ENCODE measurements at regions not wholly inside any gene's neighbourhood (a gene's known extent, or its start where the extent isn't known, plus 50 kb on each side); places are given as distances from the start of the nearest gene placed in this dataset.

DNA sequence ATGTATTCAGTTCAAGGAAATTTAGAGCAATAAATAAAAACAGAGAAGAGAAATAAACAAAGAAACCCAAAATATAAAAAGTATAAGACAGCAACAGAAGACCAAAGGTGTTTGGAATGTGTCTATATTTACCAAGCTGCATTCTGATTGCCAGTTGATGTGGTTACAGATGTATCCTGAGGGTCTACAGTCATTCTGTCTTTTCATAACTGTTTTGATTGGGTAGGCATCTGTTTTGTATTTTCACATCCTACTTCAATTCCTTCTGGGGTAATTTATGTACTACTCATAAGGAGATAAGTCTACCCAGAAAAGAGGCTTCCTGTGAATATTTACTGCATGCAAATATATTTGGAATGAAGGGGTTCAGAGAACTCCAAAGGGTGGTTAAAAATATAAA lies 596.8 kb upstream of the GCFC2 start:
- TF ChIP-seq, protein P1, sequence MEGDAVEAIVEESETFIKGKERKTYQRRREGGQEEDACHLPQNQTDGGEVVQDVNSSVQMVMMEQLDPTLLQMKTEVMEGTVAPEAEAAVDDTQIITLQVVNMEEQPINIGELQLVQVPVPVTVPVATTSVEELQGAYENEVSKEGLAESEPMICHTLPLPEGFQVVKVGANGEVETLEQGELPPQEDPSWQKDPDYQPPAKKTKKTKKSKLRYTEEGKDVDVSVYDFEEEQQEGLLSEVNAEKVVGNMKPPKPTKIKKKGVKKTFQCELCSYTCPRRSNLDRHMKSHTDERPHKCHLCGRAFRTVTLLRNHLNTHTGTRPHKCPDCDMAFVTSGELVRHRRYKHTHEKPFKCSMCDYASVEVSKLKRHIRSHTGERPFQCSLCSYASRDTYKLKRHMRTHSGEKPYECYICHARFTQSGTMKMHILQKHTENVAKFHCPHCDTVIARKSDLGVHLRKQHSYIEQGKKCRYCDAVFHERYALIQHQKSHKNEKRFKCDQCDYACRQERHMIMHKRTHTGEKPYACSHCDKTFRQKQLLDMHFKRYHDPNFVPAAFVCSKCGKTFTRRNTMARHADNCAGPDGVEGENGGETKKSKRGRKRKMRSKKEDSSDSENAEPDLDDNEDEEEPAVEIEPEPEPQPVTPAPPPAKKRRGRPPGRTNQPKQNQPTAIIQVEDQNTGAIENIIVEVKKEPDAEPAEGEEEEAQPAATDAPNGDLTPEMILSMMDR (IDR thresholded peaks at IDR 0.05; ENCODE audit: insufficient read depth, low read length, poor library complexity, severe bottlenecking), result no peak
- TF ChIP-seq EZH2phosphoT487 (conservative IDR thresholded peaks at IDR 0.05; ENCODE audit: low read length), result no peak
